ENCODE measurements at regions not wholly inside any gene's neighbourhood (a gene's known extent, or its start where the extent isn't known, plus 50 kb on each side); places are given as distances from the start of the nearest gene placed in this dataset.

GRCh38 chr21:30048570-30048969 lies 108.8 kb upstream of the GRIK1 start:
- H3K4me1 ChIP-seq, result no peaks in the 10 kb centered on the region
- no peak for TF ChIP-seq CTCF (IDR thresholded peaks at IDR 0.05)
- no peak for TF ChIP-seq POLR2AphosphoS5 (IDR thresholded peaks at IDR 0.05)
- TF ChIP-seq POLR2A (IDR thresholded peaks at IDR 0.05), result no peak
- TF ChIP-seq EP300 (IDR thresholded peaks at IDR 0.05), result no peak
- WGBS, 5 donors, result 82 to 95% (median 94%) methylated on average over 1 of the region's 1 CpG
- H3K27me3 ChIP-seq, result no peaks in the 10 kb centered on the region
- DNase-seq, result no peak
- no peak overlapping the region for H3K27ac ChIP-seq
- H3K9me3 ChIP-seq, result no peaks in the 10 kb centered on the region
- H3K36me3 ChIP-seq, result no peaks in the 10 kb centered on the region
- no peak overlapping the region for H3K4me3 ChIP-seq
- intact Hi-C loops (cut with DNase I; ENCODE audit: low total_unique reads), result no loop called here

GRCh38 chr21:30044447-30045064 lies 104.8 kb upstream of the GRIK1 start:
- TF ChIP-seq CTCF (IDR thresholded peaks at IDR 0.05), result peak in 5 of 7 experiments; percentile 43 to 77 (median 67)
- TF ChIP-seq POLR2A (IDR thresholded peaks at IDR 0.05), result no peak
- no peak for TF ChIP-seq EP300 (IDR thresholded peaks at IDR 0.05)
- no peak for TF ChIP-seq POLR2AphosphoS5 (IDR thresholded peaks at IDR 0.05)
- Histone ChIP-seq H3K27ac (no peak overlapping the region), H3K36me3 (no peaks in the 10 kb centered on the region), H3K4me3 (no peak overlapping the region), H3K27me3 (no peaks in the 10 kb centered on the region), H3K4me1 (no peaks in the 10 kb centered on the region), H3K9me3 (no peaks in the 10 kb centered on the region)
- 76 to 91% (median 83%) methylated on average over 3 of the region's 3 CpGs for WGBS, 5 donors
- peak in 1 of 2 donors; percentile 39 for DNase-seq
- intact Hi-C loops (cut with DNase I; ENCODE audit: low total_unique reads), result no loop called here

GRCh38 chr21:30042443-30042842 lies 102.6 kb upstream of the GRIK1 start:
- Histone ChIP-seq H3K9me3 (no peaks in the 10 kb centered on the region), H3K27me3 (no peaks in the 10 kb centered on the region), H3K27ac (no peak overlapping the region), H3K4me1 (no peaks in the 10 kb centered on the region), H3K36me3 (no peaks in the 10 kb centered on the region), H3K4me3 (no peak overlapping the region)
- 67 to 91% (median 86%) methylated on average over 1 of the region's 1 CpG for WGBS, 5 donors
- TF ChIP-seq POLR2A (IDR thresholded peaks at IDR 0.05) (no peak), POLR2AphosphoS5 (IDR thresholded peaks at IDR 0.05) (no peak), CTCF (IDR thresholded peaks at IDR 0.05) (no peak), EP300 (IDR thresholded peaks at IDR 0.05) (no peak)
- intact Hi-C loops (cut with DNase I; ENCODE audit: low total_unique reads), result no loop called here
- DNase-seq, result no peak

GRCh38 chr21:30033441-30033840 lies 93.6 kb upstream of the GRIK1 start:
- 87 to 93% (median 89%) methylated on average over 12 of the region's 12 CpGs for WGBS, 5 donors
- Histone ChIP-seq H3K4me3 (no peak overlapping the region), H3K4me1 (peaks cover 4 to 11% (median 7%) of the 10 kb centered on the region in 4 donors), H3K36me3 (no peaks in the 10 kb centered on the region), H3K27me3 (no peaks in the 10 kb centered on the region), H3K27ac (peak overlapping the region in 1 of 5 donors; percentile 53), H3K9me3 (no peaks in the 10 kb centered on the region)
- TF ChIP-seq EP300 (IDR thresholded peaks at IDR 0.05), result no peak
- TF ChIP-seq POLR2AphosphoS5 (IDR thresholded peaks at IDR 0.05), result no peak
- no peak for TF ChIP-seq CTCF (IDR thresholded peaks at IDR 0.05)
- no peak for TF ChIP-seq POLR2A (IDR thresholded peaks at IDR 0.05)
- no peak for DNase-seq
- intact Hi-C loops (cut with DNase I; ENCODE audit: low total_unique reads), result no loop called here
